BE2C (cell line): ENCODE measurements at regions not wholly inside any gene's neighbourhood (a gene's known extent, or its start where the extent isn't known, plus 50 kb on each side); places are given as distances from the start of the nearest gene placed in this dataset.

ENCODE experiments used
- DNase-seq: peaks from one replicate; pipeline ENCODE4 v3.0.0-alpha.2; 2020
- H3K27me3 ChIP-seq: fragments of 250-450 bp; sonication (Bioruptor Pico); 2 replicates; pipeline ENCODE4 v1.5.1; 2020; ENCODE audit warnings: mild to moderate bottlenecking
- H3K36me3 ChIP-seq: fragments of 250-450 bp; sonication (Bioruptor Pico); 2 replicates; pipeline ENCODE4 v1.5.1; 2020; ENCODE audit warnings: mild to moderate bottlenecking
- H3K4me1 ChIP-seq: fragments of 250-450 bp; sonication (Bioruptor Pico); 2 replicates; pipeline ENCODE4 v1.5.1; 2020
- H3K4me3 ChIP-seq: 2 replicates; pipeline ENCODE4 v1.5.1; 2011; ENCODE audit warnings: low read depth, low read length
- H3K9me3 ChIP-seq: fragments of 250-450 bp; sonication (Bioruptor Pico); 2 replicates; pipeline ENCODE4 v1.5.1; 2020
- CTCF ChIP-seq: IDR thresholded peaks from 2 replicates; pipeline ENCODE4 v1.5.1; 2012; ENCODE audit warnings: mild to moderate bottlenecking, low read depth, low read length

DNA sequence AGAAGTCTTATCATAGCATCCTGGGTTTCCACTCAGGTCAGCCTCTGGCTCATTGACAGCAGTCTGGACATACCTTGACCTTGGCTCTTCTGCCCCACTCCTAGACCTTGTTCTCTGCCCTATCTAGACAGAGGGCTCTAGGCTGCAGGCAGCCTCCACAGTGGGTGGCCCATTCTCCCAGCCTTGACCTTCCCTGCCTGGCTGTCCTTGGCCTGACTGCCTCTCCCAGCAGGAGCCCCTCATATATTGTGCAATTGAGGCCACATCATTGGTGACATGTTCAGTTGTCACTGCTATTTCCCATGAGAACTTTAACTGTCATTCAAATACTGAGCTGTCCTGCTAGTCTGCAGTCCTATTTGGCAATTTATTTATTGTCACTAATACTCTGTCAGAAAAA lies 503.4 kb downstream of the PLXNA4 start:
- no peak for DNase-seq
- Histone ChIP-seq H3K27me3 (no peaks in the 10 kb centered on the region), H3K36me3 (no peaks in the 10 kb centered on the region), H3K4me1 (peaks cover 21% of the 10 kb centered on the region), H3K4me3 (no peak overlapping the region), H3K9me3 (no peaks in the 10 kb centered on the region)
- no peak for TF ChIP-seq CTCF

DNA sequence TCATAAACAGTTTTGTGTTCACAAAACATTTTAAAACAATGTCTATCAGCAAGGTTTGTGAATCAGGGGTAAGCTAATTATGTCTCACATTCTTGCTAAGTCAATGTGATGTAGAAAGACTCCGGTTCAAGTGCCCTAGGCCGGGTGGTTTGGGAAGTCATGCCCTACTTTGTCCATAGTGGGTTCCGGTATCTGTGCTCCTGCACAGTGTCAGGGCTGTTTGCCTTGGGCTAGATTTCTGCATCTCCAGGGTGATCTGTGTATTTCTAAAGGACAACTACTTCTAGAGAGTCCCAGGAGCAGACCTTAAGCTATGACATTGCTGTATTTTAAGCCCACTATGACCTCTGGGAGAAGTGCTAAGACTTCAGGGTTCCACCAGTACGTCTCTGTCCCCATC lies 504.1 kb downstream of the PLXNA4 start:
- peaks cover 22% of the 10 kb centered on the region for H3K4me1 ChIP-seq
- no peaks in the 10 kb centered on the region for H3K9me3 ChIP-seq
- no peaks in the 10 kb centered on the region for H3K27me3 ChIP-seq
- H3K36me3 ChIP-seq, result no peaks in the 10 kb centered on the region
- H3K4me3 ChIP-seq, result no peak overlapping the region
- no peak for TF ChIP-seq CTCF
- no peak for DNase-seq

DNA sequence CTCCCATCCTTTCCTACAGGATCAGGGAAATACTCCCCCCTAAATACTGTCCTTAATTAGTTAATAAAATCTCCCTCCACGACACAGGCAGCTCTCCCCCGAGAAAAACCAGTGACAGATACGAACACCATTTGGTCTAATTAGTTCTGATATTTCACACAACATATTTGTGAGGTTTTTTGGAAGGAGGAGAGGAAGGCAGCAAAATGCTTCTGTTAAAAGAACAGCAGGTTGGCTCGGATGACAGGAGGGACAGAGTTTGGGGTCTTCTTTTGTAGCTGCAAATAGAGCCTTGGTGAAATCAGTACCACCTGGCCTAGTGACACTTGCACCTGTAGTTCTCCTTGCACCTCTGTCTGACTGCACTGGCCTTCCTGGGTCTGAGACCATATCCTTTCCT lies 507.0 kb downstream of the PLXNA4 start:
- DNase-seq, result no peak
- H3K4me1 ChIP-seq, result peaks cover 22% of the 10 kb centered on the region
- no peaks in the 10 kb centered on the region for H3K36me3 ChIP-seq
- H3K27me3 ChIP-seq, result no peaks in the 10 kb centered on the region
- TF ChIP-seq CTCF, result no peak
- H3K4me3 ChIP-seq, result no peak overlapping the region
- no peaks in the 10 kb centered on the region for H3K9me3 ChIP-seq

GRCh38 chr7:132066761-132067171 lies 509.5 kb downstream of the PLXNA4 start:
- no peaks in the 10 kb centered on the region for H3K27me3 ChIP-seq
- no peaks in the 10 kb centered on the region for H3K36me3 ChIP-seq
- no peak for TF ChIP-seq CTCF
- no peak overlapping the region for H3K4me3 ChIP-seq
- no peaks in the 10 kb centered on the region for H3K9me3 ChIP-seq
- peaks cover 22% of the 10 kb centered on the region for H3K4me1 ChIP-seq
- peak; percentile 55 for DNase-seq

DNA sequence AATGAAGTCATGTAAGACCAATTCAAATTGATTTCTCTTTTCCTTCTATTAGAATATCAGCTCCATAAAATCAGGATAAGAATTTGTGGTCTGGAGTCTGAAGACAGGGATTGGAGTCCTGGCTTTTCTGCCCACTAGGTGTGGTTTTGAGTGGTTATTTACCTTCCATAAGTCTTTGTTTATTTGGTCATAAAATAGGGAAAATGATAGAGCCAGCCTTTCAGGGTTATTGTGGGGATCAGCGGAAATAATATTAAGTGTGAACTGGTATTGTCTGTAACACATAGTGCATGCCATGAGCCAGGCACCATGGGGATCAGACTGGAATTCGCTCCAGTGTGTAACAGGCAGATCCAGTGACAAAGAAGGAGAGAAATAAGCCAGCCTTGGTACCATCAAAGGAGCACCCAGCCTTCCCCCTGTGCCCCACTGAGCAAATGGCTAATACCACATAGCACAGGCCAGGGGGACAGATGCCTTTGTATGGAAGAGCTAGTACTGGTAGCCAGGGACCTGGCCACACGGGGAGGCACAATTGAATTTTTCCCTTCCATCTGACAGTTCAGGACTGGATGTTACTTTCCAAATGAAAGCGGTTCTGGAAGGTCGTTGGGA lies 509.7 kb upstream of the PODXL start:
- peaks cover 22% of the 10 kb centered on the region for H3K4me1 ChIP-seq
- no peak for TF ChIP-seq CTCF
- no peak overlapping the region for H3K4me3 ChIP-seq
- no peaks in the 10 kb centered on the region for H3K36me3 ChIP-seq
- DNase-seq, result no peak
- no peaks in the 10 kb centered on the region for H3K9me3 ChIP-seq
- H3K27me3 ChIP-seq, result no peaks in the 10 kb centered on the region

DNA sequence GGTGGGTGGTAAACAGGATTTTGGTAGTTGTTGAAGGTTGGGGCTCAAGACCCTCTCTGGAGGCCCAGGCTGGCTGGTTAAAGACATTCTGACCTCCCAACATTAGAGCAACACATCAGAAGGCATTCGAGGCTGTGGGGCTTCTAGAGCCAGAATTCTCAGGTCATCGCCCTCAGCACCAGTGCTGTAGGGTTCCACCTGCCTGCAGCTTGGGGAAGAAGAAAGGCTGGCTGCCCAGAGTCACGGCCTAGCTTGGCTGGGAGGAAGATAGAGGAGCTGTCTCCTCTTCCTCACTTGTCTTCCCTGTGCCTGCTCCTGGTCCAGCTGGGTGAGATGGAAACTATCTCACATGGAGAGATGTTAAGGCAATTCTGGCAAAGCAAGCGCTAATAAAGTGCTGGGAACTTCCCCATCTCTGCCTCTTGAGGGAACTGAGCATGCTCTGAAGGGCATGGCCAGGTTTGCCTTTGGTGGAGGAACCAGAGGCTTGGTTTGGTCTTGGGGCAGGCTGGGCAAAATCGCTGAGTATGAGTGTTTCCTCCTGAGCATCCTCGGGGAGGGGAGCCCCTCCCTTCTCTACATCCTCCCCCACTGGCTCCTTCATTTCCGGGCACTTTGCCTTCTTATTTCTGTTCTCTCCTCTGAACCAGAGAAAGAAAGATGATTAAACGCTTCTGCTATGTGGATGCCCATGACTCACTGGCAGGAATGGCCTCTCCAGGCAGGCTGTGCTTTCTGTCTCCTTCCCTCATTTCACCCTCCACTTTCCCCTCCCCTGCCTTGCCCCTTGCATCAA lies 509.0 kb upstream of the PODXL start:
- peaks cover 22% of the 10 kb centered on the region for H3K4me1 ChIP-seq
- no peaks in the 10 kb centered on the region for H3K36me3 ChIP-seq
- no peaks in the 10 kb centered on the region for H3K27me3 ChIP-seq
- no peaks in the 10 kb centered on the region for H3K9me3 ChIP-seq
- TF ChIP-seq CTCF, result no peak
- H3K4me3 ChIP-seq, result no peak overlapping the region
- peak; percentile 24 for DNase-seq
